Astrocyte (in vitro differentiated cells and primary cell): ENCODE measurements at regions not wholly inside any gene's neighbourhood (a gene's known extent, or its start where the extent isn't known, plus 50 kb on each side); places are given as distances from the start of the nearest gene placed in this dataset.
"Not testable (repeated sequence)": the region's sequence is repeated elsewhere in the genome, so short reads cannot be mapped to it uniquely, and the experiment has no call there.

Experiments used
- DNase-seq: peaks from one replicate; pipeline ENCODE4 v3.0.0-alpha.2; 2010; ENCODE audit warnings: low read depth
- FAIRE-seq: peaks from 2 replicates; lab custom pipeline; 2011; peaks lifted over from hg19 to GRCh38; lab: Jason Lieb, UNC
- H2AFZ ChIP-seq: 2 replicates; pipeline ENCODE4 v1.6.0; 2012; ENCODE audit warnings: low read depth, low read length, inconsistent platforms
- H3K27ac ChIP-seq: 2 replicates; pipeline ENCODE4 v1.5.1; 2011; ENCODE audit warnings: low read depth, low read length, inconsistent platforms
- H3K27me3 ChIP-seq: 2 replicates; pipeline ENCODE4 v1.6.0; 2011; ENCODE audit warnings: low read length, inconsistent platforms; ENCODE audit not compliant: insufficient read depth
- H3K36me3 ChIP-seq: 2 replicates; pipeline ENCODE4 v1.5.1; 2011; ENCODE audit warnings: low read length, inconsistent platforms; ENCODE audit not compliant: insufficient read depth
- H3K4me1 ChIP-seq: 2 replicates; pipeline ENCODE4 v1.5.1; 2011; ENCODE audit warnings: low read length, inconsistent platforms; ENCODE audit not compliant: insufficient read depth
- H3K4me2 ChIP-seq: 2 replicates; pipeline ENCODE4 v1.6.0; 2012; ENCODE audit warnings: low read length, inconsistent platforms
- H3K4me3 ChIP-seq: 2 replicates; pipeline ENCODE4 v1.5.1; 2011; ENCODE audit warnings: low read depth, mild to moderate bottlenecking, low read length, inconsistent platforms; ENCODE audit not compliant: insufficient read depth
- H3K79me2 ChIP-seq: 2 replicates; pipeline ENCODE4 v1.6.0; 2012; ENCODE audit warnings: mild to moderate bottlenecking, low read length, inconsistent platforms; ENCODE audit not compliant: insufficient read depth
- H3K9ac ChIP-seq: 2 replicates; pipeline ENCODE4 v1.6.0; 2012; ENCODE audit warnings: mild to moderate bottlenecking, low read length, inconsistent platforms
- H3K9me3 ChIP-seq: 2 replicates; pipeline ENCODE4 v1.5.1; 2012; ENCODE audit warnings: low read depth, mild to moderate bottlenecking, low read length, inconsistent platforms; ENCODE audit not compliant: insufficient read depth
- H4K20me1 ChIP-seq: 2 replicates; pipeline ENCODE4 v1.6.0; 2012; ENCODE audit warnings: low read length, inconsistent platforms; ENCODE audit not compliant: insufficient read depth
- H3K27ac Mint-ChIP-seq: one replicate; pipeline ENCODE4 v1.8.0; 2021; ENCODE audit warnings: mild to moderate bottlenecking, mixed read lengths; ENCODE audit not compliant: unreplicated experiment
- H3K27me3 Mint-ChIP-seq: one replicate; pipeline ENCODE4 v1.8.0; 2021; ENCODE audit warnings: low read depth, mixed read lengths; ENCODE audit not compliant: unreplicated experiment
- H3K36me3 Mint-ChIP-seq: one replicate; pipeline ENCODE4 v1.8.0; 2021; ENCODE audit warnings: low read depth, mixed read lengths; ENCODE audit not compliant: unreplicated experiment
- H3K4me1 Mint-ChIP-seq: one replicate; pipeline ENCODE4 v1.8.0; 2021; ENCODE audit warnings: low read depth, mixed read lengths; ENCODE audit not compliant: unreplicated experiment
- H3K4me3 Mint-ChIP-seq: one replicate; pipeline ENCODE4 v1.8.0; 2021; ENCODE audit warnings: mild to moderate bottlenecking, moderate library complexity, mixed read lengths; ENCODE audit not compliant: unreplicated experiment
- H3K9me3 Mint-ChIP-seq: one replicate; pipeline ENCODE4 v1.8.0; 2021; ENCODE audit warnings: mild to moderate bottlenecking, mixed read lengths; ENCODE audit not compliant: unreplicated experiment
- EZH2 ChIP-seq: IDR thresholded peaks from 2 replicates; pipeline ENCODE4 v1.6.1; 2012; ENCODE audit warnings: mild to moderate bottlenecking, low read length, inconsistent platforms; ENCODE audit not compliant: insufficient read depth
- TF ChIP-seq, protein P1 (sequence below): IDR thresholded peaks from 2 replicates; pipeline ENCODE4 v1.5.1; 2011; ENCODE audit warnings: low read depth, mild to moderate bottlenecking, inconsistent platforms, low read length, moderate library complexity; ENCODE audit not compliant: insufficient read depth

DNA sequence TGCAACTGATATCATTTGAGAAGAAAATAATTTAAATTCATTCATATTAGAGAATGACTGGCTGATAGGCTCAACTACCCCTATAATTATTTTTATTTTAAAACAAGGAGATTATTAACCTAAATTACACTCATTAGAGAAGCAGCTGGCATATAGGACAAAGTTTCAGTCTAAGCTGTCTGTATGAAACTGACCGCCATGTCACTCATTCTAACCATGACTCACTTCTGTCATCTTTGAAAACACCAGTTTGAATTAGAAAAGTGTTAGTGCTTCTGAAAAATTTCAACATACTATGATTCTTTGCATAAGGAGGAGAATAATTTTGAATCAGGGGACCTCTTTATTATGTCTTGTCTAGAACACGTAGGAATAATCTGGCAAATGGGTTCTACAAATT, 1058.5 kb downstream of the ROBO2 start:
- no peak overlapping the region for H3K4me2 ChIP-seq
- H3K27me3 Mint-ChIP-seq: no peaks in the 10 kb centered on the region
- no peak overlapping the region for H3K27ac Mint-ChIP-seq
- no peaks in the 10 kb centered on the region for H3K36me3 Mint-ChIP-seq
- no peaks in the 10 kb centered on the region for H3K79me2 ChIP-seq
- no peaks in the 10 kb centered on the region for H4K20me1 ChIP-seq
- no peaks in the 10 kb centered on the region for H3K36me3 ChIP-seq
- no peaks in the 10 kb centered on the region for H3K9me3 ChIP-seq
- FAIRE-seq (no peak), DNase-seq (no peak)
- H3K9me3 Mint-ChIP-seq: no peaks in the 10 kb centered on the region
- peaks cover 14% of the 10 kb centered on the region for H3K4me1 ChIP-seq
- no peak overlapping the region for H3K27ac ChIP-seq
- no peak overlapping the region for H2AFZ ChIP-seq
- no peaks in the 10 kb centered on the region for H3K27me3 ChIP-seq
- no peak overlapping the region for H3K9ac ChIP-seq
- TF ChIP-seq, protein P1, sequence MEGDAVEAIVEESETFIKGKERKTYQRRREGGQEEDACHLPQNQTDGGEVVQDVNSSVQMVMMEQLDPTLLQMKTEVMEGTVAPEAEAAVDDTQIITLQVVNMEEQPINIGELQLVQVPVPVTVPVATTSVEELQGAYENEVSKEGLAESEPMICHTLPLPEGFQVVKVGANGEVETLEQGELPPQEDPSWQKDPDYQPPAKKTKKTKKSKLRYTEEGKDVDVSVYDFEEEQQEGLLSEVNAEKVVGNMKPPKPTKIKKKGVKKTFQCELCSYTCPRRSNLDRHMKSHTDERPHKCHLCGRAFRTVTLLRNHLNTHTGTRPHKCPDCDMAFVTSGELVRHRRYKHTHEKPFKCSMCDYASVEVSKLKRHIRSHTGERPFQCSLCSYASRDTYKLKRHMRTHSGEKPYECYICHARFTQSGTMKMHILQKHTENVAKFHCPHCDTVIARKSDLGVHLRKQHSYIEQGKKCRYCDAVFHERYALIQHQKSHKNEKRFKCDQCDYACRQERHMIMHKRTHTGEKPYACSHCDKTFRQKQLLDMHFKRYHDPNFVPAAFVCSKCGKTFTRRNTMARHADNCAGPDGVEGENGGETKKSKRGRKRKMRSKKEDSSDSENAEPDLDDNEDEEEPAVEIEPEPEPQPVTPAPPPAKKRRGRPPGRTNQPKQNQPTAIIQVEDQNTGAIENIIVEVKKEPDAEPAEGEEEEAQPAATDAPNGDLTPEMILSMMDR: no peak
- TF ChIP-seq EZH2: no peak
- H3K4me3 ChIP-seq: no peak overlapping the region
- peaks cover 6% of the 10 kb centered on the region for H3K4me1 Mint-ChIP-seq
- no peak overlapping the region for H3K4me3 Mint-ChIP-seq

DNA sequence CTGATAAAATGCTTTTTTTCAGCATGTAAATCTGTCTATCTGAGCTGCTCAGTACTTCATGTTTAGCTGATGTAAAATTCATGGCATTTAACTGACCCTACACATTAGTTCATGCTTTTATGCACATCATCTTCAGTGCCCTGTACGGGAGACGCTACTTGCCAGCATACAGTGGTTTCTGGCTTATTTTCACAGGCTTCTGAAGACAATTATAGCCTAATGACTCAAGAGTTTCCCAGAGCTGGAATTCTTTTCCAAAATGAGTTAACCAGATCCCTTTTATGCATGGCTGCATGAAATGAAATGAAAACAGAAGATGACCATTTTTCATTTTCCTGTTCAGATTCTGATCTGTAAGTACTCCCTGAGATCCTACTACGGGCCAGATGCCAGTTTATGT, 1061.5 kb downstream of the ROBO2 start:
- peak overlapping the region; percentile 58 for H3K4me2 ChIP-seq
- H3K27ac Mint-ChIP-seq: no peak overlapping the region
- H3K27me3 ChIP-seq: no peaks in the 10 kb centered on the region
- no peaks in the 10 kb centered on the region for H3K27me3 Mint-ChIP-seq
- H3K9ac ChIP-seq: peak overlapping the region; percentile 8
- H3K4me3 Mint-ChIP-seq: no peak overlapping the region
- H2AFZ ChIP-seq: no peak overlapping the region
- TF ChIP-seq, protein P1: no peak
- no peak for TF ChIP-seq EZH2
- H3K9me3 ChIP-seq: no peaks in the 10 kb centered on the region
- peaks cover 14% of the 10 kb centered on the region for H3K4me1 ChIP-seq
- no peaks in the 10 kb centered on the region for H3K36me3 ChIP-seq
- no peaks in the 10 kb centered on the region for H4K20me1 ChIP-seq
- H3K36me3 Mint-ChIP-seq: no peaks in the 10 kb centered on the region
- H3K9me3 Mint-ChIP-seq: no peaks in the 10 kb centered on the region
- H3K4me1 Mint-ChIP-seq: peaks cover 6% of the 10 kb centered on the region
- DNase-seq (peak; percentile 96), FAIRE-seq (no peak)
- H3K4me3 ChIP-seq: no peak overlapping the region
- peak overlapping the region; percentile 44 for H3K27ac ChIP-seq
- H3K79me2 ChIP-seq: no peaks in the 10 kb centered on the region

DNA sequence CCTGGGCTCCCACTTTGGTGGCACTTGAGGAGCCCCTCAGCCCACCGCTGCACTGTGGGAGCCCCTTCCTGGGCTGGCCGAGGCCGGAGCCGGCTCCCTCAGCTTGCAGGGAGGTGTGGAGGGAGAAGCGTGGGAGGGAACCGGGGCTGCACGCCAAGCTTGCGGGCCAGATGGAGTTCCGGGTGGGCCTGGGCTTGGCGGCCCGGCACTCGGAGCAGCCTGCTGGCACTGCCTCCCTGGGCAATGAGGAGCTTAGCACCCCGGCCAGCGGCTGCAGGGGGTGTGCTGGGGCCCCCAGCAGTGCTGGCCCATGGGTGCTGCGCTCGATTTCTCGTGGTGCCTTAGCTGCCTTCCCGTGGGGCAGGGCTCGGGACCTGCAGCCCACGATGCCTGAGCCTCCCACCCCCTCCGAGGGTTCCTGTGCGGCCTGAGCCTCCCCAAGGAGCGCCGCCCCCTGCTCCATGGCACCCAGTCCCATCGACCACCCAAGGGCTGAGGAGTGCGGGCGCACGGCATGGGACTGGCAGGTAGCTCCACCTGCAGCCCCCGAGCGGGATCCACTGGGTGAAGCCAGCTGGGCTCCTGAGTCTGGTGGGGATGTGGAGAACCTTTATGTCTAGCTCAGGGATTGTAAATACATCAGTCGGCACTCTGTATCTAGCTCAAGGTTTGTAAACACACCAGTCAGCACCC, 1068.5 kb downstream of the ROBO2 start:
- H3K4me3 Mint-ChIP-seq, H3K27me3 Mint-ChIP-seq, H3K9me3 Mint-ChIP-seq: not testable (repeated sequence)

More for the DNA sequence above, 1068.5 kb downstream of the ROBO2 start:
- not testable (repeated sequence) for H3K27me3 ChIP-seq, H2AFZ ChIP-seq, H3K4me1 ChIP-seq, H3K9ac ChIP-seq, H3K4me2 ChIP-seq, H3K4me3 ChIP-seq, H3K4me1 Mint-ChIP-seq, H3K27ac ChIP-seq, H3K79me2 ChIP-seq, H3K36me3 Mint-ChIP-seq, H3K9me3 ChIP-seq, DNase-seq, H3K27ac Mint-ChIP-seq, FAIRE-seq, H4K20me1 ChIP-seq, H3K36me3 ChIP-seq
